Breast epithelium (tissue), 3 donors: ENCODE measurements at regions not wholly inside any gene's neighbourhood (a gene's known extent, or its start where the extent isn't known, plus 50 kb on each side); places are given as distances from the start of the nearest gene placed in this dataset.

ENCODE experiments used
- CTCF ChIP-seq, 3 donors: fragments of 450-650 bp; IDR thresholded peaks; one replicate each; pipeline ENCODE4 v1.5.1; 2016 to 2017; ENCODE audit warnings: antibody characterized with exemption in 3 of 3, mild to moderate bottlenecking in 3 of 3, moderate library complexity in 3 of 3
- POLR2AphosphoS5 ChIP-seq, 3 donors: sonication (generic); formaldehyde crosslinking; IDR thresholded peaks; one replicate each; pipeline ENCODE4 v1.6.1; 2017; ENCODE audit warnings: antibody characterized with exemption in 3 of 3

GRCh38 chr4:59387759-59388758 lies 1812.1 kb upstream of the ADGRL3 start:
- TF ChIP-seq CTCF (IDR thresholded peaks at IDR 0.05) (no peak), POLR2AphosphoS5 (IDR thresholded peaks at IDR 0.05) (no peak)
